SK-N-SH treated with all-trans-retinoic acid at 6 μM for 48 hours (cell line): ENCODE measurements at regions not wholly inside any gene's neighbourhood (a gene's known extent, or its start where the extent isn't known, plus 50 kb on each side); places are given as distances from the start of the nearest gene placed in this dataset.

Experiments
- ATAC-seq: fragments of 200-7000 bp; cut with Tn5 transposase; 3 replicates; pipeline ENCODE4 v1.9.1; 2020; ENCODE audit warnings: mild to moderate bottlenecking, moderate library complexity
- ARNTL ChIP-seq: fragments of 450-650 bp; formaldehyde crosslinking; IDR thresholded peaks from 2 replicates; pipeline ENCODE4 v1.5.0; 2020; ENCODE audit warnings: low read depth, mild to moderate bottlenecking, moderate library complexity, borderline replicate concordance
- BACH2 ChIP-seq: fragments of 250-450 bp; sonication (Bioruptor Pico); IDR thresholded peaks from 2 replicates; pipeline ENCODE4 v1.9.0; 2021; ENCODE audit warnings: mild to moderate bottlenecking, borderline replicate concordance
- CREB5 ChIP-seq: fragments of 250-450 bp; sonication (Bioruptor Pico); IDR thresholded peaks from 2 replicates; pipeline ENCODE4 v1.5.1; 2020; ENCODE audit warnings: low read depth, mild to moderate bottlenecking, moderate library complexity
- CSDC2 ChIP-seq: fragments of 250-450 bp; sonication (Bioruptor Pico); IDR thresholded peaks from 2 replicates; pipeline ENCODE4 v1.5.0; 2020; ENCODE audit warnings: mild to moderate bottlenecking, moderate library complexity
- GLIS3 ChIP-seq: fragments of 250-450 bp; sonication (Bioruptor Pico); IDR thresholded peaks from 2 replicates; pipeline ENCODE4 v1.5.0; 2020; ENCODE audit warnings: mild to moderate bottlenecking, moderate library complexity
- OSR1 ChIP-seq: fragments of 250-450 bp; sonication (Bioruptor Pico); IDR thresholded peaks from 2 replicates; pipeline ENCODE4 v1.8.0; 2022; ENCODE audit warnings: moderate library complexity, mild to moderate bottlenecking, inconsistent platforms
- PATZ1 ChIP-seq: fragments of 250-450 bp; sonication (Bioruptor Pico); IDR thresholded peaks from 2 replicates; pipeline ENCODE4 v1.8.0; 2020; ENCODE audit warnings: mild to moderate bottlenecking, moderate library complexity, borderline replicate concordance
- POU6F1 ChIP-seq: fragments of 250-450 bp; sonication (Bioruptor Pico); IDR thresholded peaks from 2 replicates; pipeline ENCODE4 v1.8.0; 2021; ENCODE audit warnings: low read depth, mild to moderate bottlenecking, moderate library complexity, borderline replicate concordance
- PPARA ChIP-seq: fragments of 250-450 bp; sonication (Bioruptor Pico); IDR thresholded peaks from 2 replicates; pipeline ENCODE4 v1.5.0; 2020; ENCODE audit warnings: mild to moderate bottlenecking, borderline replicate concordance
- RARB ChIP-seq: fragments of 250-450 bp; sonication (Bioruptor Pico); IDR thresholded peaks from 2 replicates; pipeline ENCODE4 v1.8.0; 2021; ENCODE audit warnings: mild to moderate bottlenecking, moderate library complexity
- TCF4 ChIP-seq: fragments of 250-450 bp; sonication (Bioruptor Pico); IDR thresholded peaks from 2 replicates; pipeline ENCODE4 v1.8.0; 2021; ENCODE audit warnings: mild to moderate bottlenecking, moderate library complexity, borderline replicate concordance
- TOX ChIP-seq: fragments of 250-450 bp; sonication (Bioruptor Pico); IDR thresholded peaks from 2 replicates; pipeline ENCODE4 v1.8.0; 2021; ENCODE audit warnings: mild to moderate bottlenecking, moderate library complexity, borderline replicate concordance
- TSHZ2 ChIP-seq: fragments of 250-450 bp; sonication (Bioruptor Pico); IDR thresholded peaks from 2 replicates; pipeline ENCODE4 v1.5.0; 2020; ENCODE audit warnings: mild to moderate bottlenecking, moderate library complexity
- ZC3H10 ChIP-seq: fragments of 250-450 bp; sonication (Bioruptor Pico); IDR thresholded peaks from 2 replicates; pipeline ENCODE4 v1.5.1; 2021; ENCODE audit warnings: mild to moderate bottlenecking, moderate library complexity
- ZFP3 ChIP-seq: fragments of 250-450 bp; sonication (Bioruptor Pico); IDR thresholded peaks from 2 replicates; pipeline ENCODE4 v1.5.0; 2020; ENCODE audit warnings: mild to moderate bottlenecking, moderate library complexity
- ZFP30 ChIP-seq: fragments of 450-650 bp; formaldehyde crosslinking; IDR thresholded peaks from 2 replicates; pipeline ENCODE4 v1.5.0; 2022; ENCODE audit warnings: mild to moderate bottlenecking, moderate library complexity
- ZNF565 ChIP-seq: fragments of 450-650 bp; formaldehyde crosslinking; conservative IDR thresholded peaks from 2 replicates; pipeline ENCODE4 v1.5.0; 2020; ENCODE audit warnings: low read depth, mild to moderate bottlenecking, moderate library complexity
- ZNF70 ChIP-seq: fragments of 450-650 bp; formaldehyde crosslinking; IDR thresholded peaks from 2 replicates; pipeline ENCODE4 v1.5.0; 2020; ENCODE audit warnings: mild to moderate bottlenecking, moderate library complexity
- ZNF8 ChIP-seq: fragments of 450-650 bp; formaldehyde crosslinking; IDR thresholded peaks from 2 replicates; pipeline ENCODE4 v1.5.0; 2020; ENCODE audit warnings: mild to moderate bottlenecking, moderate library complexity

DNA sequence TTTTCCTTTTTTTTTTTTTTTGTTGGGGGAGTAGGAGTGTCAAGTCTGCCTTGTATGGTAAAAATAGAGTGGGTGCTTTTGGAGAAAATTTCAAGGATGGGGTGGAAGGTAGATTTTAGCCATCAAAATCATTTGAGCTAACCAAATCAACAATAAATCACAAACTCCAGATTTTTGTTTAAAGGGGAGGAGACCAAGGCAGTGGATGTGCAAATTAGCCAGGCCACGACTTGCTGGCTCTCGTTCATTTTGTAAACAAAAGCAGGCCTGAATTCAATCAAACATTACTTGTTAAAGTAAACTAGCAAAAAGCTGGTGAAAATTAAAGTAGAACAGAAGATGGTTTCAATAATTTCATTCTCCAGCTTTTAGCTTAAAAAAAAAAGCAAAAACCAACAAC is 387.2 kb downstream of the BMP4 start:
- TF ChIP-seq BACH2 (CRISPR knock-in tag) (no peak), TOX (no peak), ZNF8 (CRISPR knock-in tag) (no peak), POU6F1 (CRISPR knock-in tag) (no peak), CSDC2 (CRISPR knock-in tag) (no peak), ZFP3 (CRISPR knock-in tag) (no peak)
- ATAC-seq: no peak

- no peak for ATAC-seq
- no peak for TF ChIP-seq CREB5 (CRISPR knock-in tag)
Measured at GRCh38 chr14:53567236-53567780, 389.3 kb downstream of the BMP4 start.

DNA sequence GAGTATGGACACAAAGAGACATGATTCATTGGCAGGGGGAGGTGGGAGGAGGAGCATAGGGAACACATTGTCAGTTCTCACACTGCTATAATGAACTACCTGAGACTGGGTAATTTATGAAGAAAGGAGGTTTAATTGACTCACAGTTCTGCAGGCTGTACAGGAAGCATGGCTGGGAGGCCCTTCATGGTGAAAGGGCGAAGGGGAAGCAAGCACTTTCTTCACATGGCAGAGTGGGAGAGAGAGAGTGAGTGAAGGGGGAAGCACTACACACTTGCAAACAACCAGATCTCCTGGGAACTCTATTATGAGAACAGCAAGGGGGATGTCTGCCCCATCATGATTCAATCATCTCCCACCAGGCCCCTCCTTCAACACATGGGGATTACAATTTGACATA is 391.8 kb downstream of the BMP4 start:
- no peak for TF ChIP-seq GLIS3 (CRISPR knock-in tag)
- no peak for TF ChIP-seq ZC3H10 (CRISPR knock-in tag)
- TF ChIP-seq PATZ1: no peak
- no peak for TF ChIP-seq POU6F1 (CRISPR knock-in tag)
- no peak for ATAC-seq

DNA sequence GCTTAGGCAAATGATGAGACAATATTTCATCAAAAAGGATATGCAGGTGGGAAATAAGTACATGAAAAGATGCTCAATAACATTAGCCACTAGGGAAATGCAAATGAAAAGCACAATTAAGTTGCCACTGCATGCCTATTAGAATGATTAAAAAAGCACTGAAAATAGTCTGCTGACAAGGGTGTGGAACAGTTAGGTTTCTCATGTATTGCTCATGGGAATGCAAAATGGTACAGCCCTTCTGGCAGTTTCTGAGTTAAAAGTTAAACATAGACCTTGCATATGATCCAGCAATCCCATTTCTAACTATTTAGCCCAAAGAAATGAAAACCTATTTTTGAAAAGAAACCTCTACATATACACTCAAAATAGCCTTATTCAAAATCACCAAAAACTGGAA is 393.0 kb downstream of the BMP4 start:
- TF ChIP-seq TCF4 (CRISPR knock-in tag): no peak
- no peak for TF ChIP-seq ZC3H10 (CRISPR knock-in tag)
- no peak for TF ChIP-seq PPARA (CRISPR knock-in tag)
- ATAC-seq: no peak

- ATAC-seq: no peak
- no peak for TF ChIP-seq ZNF565
- TF ChIP-seq TCF4 (CRISPR knock-in tag): no peak
- TF ChIP-seq POU6F1 (CRISPR knock-in tag): no peak
- no peak for TF ChIP-seq OSR1 (CRISPR knock-in tag)
- TF ChIP-seq ZFP3 (CRISPR knock-in tag): no peak
- TF ChIP-seq ZC3H10 (CRISPR knock-in tag): no peak
- no peak for TF ChIP-seq ZNF70 (CRISPR knock-in tag)
- TF ChIP-seq CSDC2 (CRISPR knock-in tag): no peak
- no peak for TF ChIP-seq PATZ1
- no peak for TF ChIP-seq ARNTL (CRISPR knock-in tag)
- no peak for TF ChIP-seq BACH2 (CRISPR knock-in tag)
- no peak for TF ChIP-seq CREB5 (CRISPR knock-in tag)
- TF ChIP-seq ZFP30 (CRISPR knock-in tag): no peak
- no peak for TF ChIP-seq RARB (CRISPR knock-in tag)
- no peak for TF ChIP-seq TSHZ2
Measured at GRCh38 chr14:53553221-53553620, 400.1 kb upstream of the DDHD1 start.
